HEK293 (cell line): ENCODE measurements at regions not wholly inside any gene's neighbourhood (a gene's known extent, or its start where the extent isn't known, plus 50 kb on each side); places are given as distances from the start of the nearest gene placed in this dataset.

Experiments used
- CTCF ChIA-PET: fragments of 350-600 bp; formaldehyde crosslinking; extraction: SDS; loops from one replicate; lab custom pipeline; 2021; ENCODE audit warnings: antibody characterized with exemption; lab: Yijun Ruan, JAX
- POLR2A ChIA-PET: fragments of 300-600 bp; formaldehyde crosslinking; extraction: SDS; loops from one replicate; lab custom pipeline; 2020; ENCODE audit warnings: antibody characterized with exemption, inconsistent platforms; lab: Yijun Ruan, JAX
- H3K27ac ChIP-seq: fragments of 200-500 bp; sonication (Bioruptor generic); 2 replicates; pipeline ENCODE4 v1.5.1; 2014; ENCODE audit warnings: low read depth, low read length, control low read depth, inconsistent platforms; ENCODE audit errors: extremely low read depth
- H3K36me3 ChIP-seq, 2 experiments: fragments of 200-500 bp in 1 of 2; sonication (Bioruptor generic) in 1 of 2; 1 replicate in 1 of 2; 2 replicates in 1 of 2; pipeline ENCODE4 v1.5.1; 2014 to 2017; ENCODE audit warnings: inconsistent platforms in 2 of 2, low read length in 2 of 2; ENCODE audit not compliant: control insufficient read depth in 2 of 2, insufficient read depth in 1 of 2
- H3K4me1 ChIP-seq: fragments of 200-500 bp; sonication (Bioruptor generic); 2 replicates; pipeline ENCODE4 v1.5.1; 2014; ENCODE audit warnings: mild to moderate bottlenecking, low read length, inconsistent platforms; ENCODE audit not compliant: control insufficient read depth, insufficient read depth
- H3K4me3 ChIP-seq: 2 replicates; pipeline ENCODE4 v1.5.1; 2011; ENCODE audit warnings: low read depth, mild to moderate bottlenecking, control low read depth, low read length, moderate library complexity
- H3K9me3 ChIP-seq: fragments of 200-500 bp; sonication (Bioruptor generic); 2 replicates; pipeline ENCODE4 v1.5.1; 2014; ENCODE audit warnings: low read depth, low read length, inconsistent platforms; ENCODE audit not compliant: control insufficient read depth, insufficient read depth
- EGR2 ChIP-seq: fragments of 450-650 bp; formaldehyde crosslinking; IDR thresholded peaks from 2 replicates; pipeline ENCODE4 v1.5.1; 2016; ENCODE audit warnings: low read depth, missing biosample characterization, missing genetic modification characterization
- GFI1B ChIP-seq: fragments of 450-650 bp; formaldehyde crosslinking; IDR thresholded peaks from 2 replicates; pipeline ENCODE4 v1.5.1; 2016; ENCODE audit warnings: missing biosample characterization, missing genetic modification characterization
- GLI2 ChIP-seq: fragments of 450-650 bp; formaldehyde crosslinking; IDR thresholded peaks from 2 replicates; pipeline ENCODE4; 2017; ENCODE audit warnings: missing biosample characterization, missing genetic modification characterization, low read depth, borderline replicate concordance
- MEIS1 ChIP-seq: sonication (generic); formaldehyde crosslinking; IDR thresholded peaks from 2 replicates; pipeline ENCODE4 v1.8.1; 2022; ENCODE audit warnings: missing genetic modification reagents, mild to moderate bottlenecking, borderline replicate concordance
- ZBTB21 ChIP-seq: fragments of 450-650 bp; formaldehyde crosslinking; IDR thresholded peaks from 2 replicates; pipeline ENCODE4 v1.5.1; 2017; ENCODE audit warnings: missing biosample characterization, missing genetic modification characterization
- ZIC2 ChIP-seq: fragments of 450-650 bp; formaldehyde crosslinking; IDR thresholded peaks from 2 replicates; pipeline ENCODE4 v1.5.1; 2016; ENCODE audit warnings: missing biosample characterization, missing genetic modification characterization
- ZNF621 ChIP-seq: fragments of 450-650 bp; formaldehyde crosslinking; IDR thresholded peaks from 2 replicates; pipeline ENCODE4 v1.5.1; 2017; ENCODE audit warnings: missing biosample characterization, missing genetic modification characterization
- ZNF670 ChIP-seq: fragments of 450-650 bp; formaldehyde crosslinking; IDR thresholded peaks from 2 replicates; pipeline ENCODE4 v1.5.1; 2016; ENCODE audit warnings: missing biosample characterization, missing genetic modification characterization, low read depth
- TF ChIP-seq, protein P1 (sequence below): IDR thresholded peaks from 2 replicates; pipeline ENCODE4 v1.6.1; 2011; ENCODE audit warnings: mild to moderate bottlenecking, low read depth, low read length, borderline replicate concordance
- TF ChIP-seq, protein P2 (sequence below): fragments of 450-650 bp; IDR thresholded peaks from 2 replicates; pipeline ENCODE4 v1.5.1; 2018; ENCODE audit warnings: missing biosample characterization, mild to moderate bottlenecking, missing genetic modification characterization
- TF ChIP-seq, protein P3 (sequence below): fragments of 450-650 bp; formaldehyde crosslinking; IDR thresholded peaks from 2 replicates; pipeline ENCODE4 v1.5.1; 2016; ENCODE audit warnings: missing biosample characterization, missing genetic modification characterization
- TF ChIP-seq, protein P4 (sequence below): fragments of 450-650 bp; formaldehyde crosslinking; IDR thresholded peaks from 2 replicates; pipeline ENCODE4 v1.5.1; 2016; ENCODE audit warnings: missing biosample characterization, missing genetic modification characterization
- TF ChIP-seq, protein P5 (sequence below): fragments of 450-650 bp; formaldehyde crosslinking; IDR thresholded peaks from 2 replicates; pipeline ENCODE4 v1.5.1; 2017; ENCODE audit warnings: missing biosample characterization, missing genetic modification characterization

DNA sequence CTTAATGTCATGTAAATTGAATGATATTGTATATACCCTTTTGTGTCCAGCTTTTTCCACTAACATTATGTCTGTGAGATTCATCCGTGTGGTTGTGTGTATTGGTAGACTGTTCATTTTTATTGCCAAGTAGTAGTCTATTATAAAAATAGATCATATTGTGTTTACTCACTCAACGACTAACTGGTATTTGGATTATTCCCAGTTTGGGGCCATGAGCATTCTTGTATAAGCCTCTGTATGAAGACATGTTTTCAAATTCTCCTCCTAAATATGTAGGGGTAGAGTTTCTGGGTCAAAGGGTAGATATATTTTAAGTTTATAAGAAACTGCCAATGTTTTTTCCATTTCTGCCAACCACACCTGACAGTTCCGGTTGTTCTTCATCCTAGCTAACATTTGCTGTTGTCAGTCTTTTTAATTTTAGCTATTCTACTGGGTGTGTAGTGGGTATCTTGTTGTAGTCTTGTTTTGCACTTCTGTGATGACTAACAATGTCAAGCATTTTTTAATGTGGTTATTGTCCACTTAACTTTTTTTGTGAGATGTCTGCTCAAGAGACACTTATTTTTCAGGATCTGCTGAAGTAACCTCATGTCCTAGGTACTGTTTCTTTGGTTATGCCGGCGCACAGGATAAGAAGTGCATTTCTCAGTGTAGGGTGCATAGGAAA lies 93.2 kb downstream of the DACT1 start (continued):
- TF ChIP-seq, protein P1, sequence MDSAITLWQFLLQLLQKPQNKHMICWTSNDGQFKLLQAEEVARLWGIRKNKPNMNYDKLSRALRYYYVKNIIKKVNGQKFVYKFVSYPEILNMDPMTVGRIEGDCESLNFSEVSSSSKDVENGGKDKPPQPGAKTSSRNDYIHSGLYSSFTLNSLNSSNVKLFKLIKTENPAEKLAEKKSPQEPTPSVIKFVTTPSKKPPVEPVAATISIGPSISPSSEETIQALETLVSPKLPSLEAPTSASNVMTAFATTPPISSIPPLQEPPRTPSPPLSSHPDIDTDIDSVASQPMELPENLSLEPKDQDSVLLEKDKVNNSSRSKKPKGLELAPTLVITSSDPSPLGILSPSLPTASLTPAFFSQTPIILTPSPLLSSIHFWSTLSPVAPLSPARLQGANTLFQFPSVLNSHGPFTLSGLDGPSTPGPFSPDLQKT = no peak

DNA sequence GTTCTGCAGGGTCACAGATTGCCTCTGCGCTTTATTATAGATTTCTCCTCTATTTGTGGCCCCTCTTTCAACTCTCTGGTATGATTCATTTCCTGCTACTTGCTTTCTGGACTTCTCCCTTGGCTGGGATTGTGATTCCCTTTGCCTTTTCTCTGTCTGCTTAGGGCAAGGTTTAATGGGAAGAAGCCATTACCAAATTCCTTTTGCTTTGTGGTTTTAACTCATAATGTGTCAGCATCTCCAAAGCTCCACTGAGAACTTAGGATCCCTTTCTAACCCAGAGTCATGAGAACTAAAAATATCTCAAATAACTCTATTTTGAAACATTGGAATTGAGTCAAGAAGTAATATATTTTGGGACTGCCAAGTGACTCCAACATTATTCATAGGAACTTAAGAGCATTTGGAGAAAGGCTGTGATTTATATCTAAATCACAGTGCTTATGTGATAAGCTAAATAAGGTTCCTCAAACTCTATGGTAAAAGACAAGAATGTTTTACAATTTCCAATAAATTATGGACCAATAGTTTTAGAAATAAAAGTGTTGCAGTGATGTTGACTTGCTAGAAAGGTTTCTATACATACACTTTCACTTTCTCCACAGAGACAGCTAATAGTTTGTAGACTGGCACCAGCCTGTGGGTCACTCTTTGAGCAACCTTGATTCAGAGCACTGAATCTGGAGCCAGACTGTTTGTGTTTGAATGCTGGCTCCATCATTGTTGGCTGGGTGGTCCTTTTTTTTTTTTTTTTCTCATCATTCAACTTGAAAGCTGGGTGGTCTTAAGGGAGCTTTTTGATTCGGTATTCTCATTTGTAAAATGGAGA lies 93.9 kb downstream of the DACT1 start:
- Histone ChIP-seq H3K9me3 (no peaks in the 10 kb centered on the region), H3K4me3 (no peak overlapping the region), H3K36me3 (no peaks in the 10 kb centered on the region), H3K27ac (no peak overlapping the region), H3K4me1 (no peaks in the 10 kb centered on the region)
- ChIA-PET CTCF (no interaction called here), POLR2A (interaction anchor here (1.3 kb wide), 1 partner anchor 15 kb away, joined by 6 read pairs; no protein-coding TSS in a partner anchor)
- TF ChIP-seq GLI2 (tag by site-specific recombination) (no peak), ZNF621 (no peak), EGR2 (tag by site-specific recombination) (no peak), GFI1B (tag by site-specific recombination) (no peak), ZNF670 (no peak), ZIC2 (tag by site-specific recombination) (no peak), ZBTB21 (tag by site-specific recombination) (no peak)
- TF ChIP-seq, protein P2, sequence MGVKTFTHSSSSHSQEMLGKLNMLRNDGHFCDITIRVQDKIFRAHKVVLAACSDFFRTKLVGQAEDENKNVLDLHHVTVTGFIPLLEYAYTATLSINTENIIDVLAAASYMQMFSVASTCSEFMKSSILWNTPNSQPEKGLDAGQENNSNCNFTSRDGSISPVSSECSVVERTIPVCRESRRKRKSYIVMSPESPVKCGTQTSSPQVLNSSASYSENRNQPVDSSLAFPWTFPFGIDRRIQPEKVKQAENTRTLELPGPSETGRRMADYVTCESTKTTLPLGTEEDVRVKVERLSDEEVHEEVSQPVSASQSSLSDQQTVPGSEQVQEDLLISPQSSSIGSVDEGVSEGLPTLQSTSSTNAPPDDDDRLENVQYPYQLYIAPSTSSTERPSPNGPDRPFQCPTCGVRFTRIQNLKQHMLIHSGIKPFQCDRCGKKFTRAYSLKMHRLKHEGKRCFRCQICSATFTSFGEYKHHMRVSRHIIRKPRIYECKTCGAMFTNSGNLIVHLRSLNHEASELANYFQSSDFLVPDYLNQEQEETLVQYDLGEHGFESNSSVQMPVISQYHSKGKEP (tag by site-specific recombination) = no peak
- TF ChIP-seq, protein P3, sequence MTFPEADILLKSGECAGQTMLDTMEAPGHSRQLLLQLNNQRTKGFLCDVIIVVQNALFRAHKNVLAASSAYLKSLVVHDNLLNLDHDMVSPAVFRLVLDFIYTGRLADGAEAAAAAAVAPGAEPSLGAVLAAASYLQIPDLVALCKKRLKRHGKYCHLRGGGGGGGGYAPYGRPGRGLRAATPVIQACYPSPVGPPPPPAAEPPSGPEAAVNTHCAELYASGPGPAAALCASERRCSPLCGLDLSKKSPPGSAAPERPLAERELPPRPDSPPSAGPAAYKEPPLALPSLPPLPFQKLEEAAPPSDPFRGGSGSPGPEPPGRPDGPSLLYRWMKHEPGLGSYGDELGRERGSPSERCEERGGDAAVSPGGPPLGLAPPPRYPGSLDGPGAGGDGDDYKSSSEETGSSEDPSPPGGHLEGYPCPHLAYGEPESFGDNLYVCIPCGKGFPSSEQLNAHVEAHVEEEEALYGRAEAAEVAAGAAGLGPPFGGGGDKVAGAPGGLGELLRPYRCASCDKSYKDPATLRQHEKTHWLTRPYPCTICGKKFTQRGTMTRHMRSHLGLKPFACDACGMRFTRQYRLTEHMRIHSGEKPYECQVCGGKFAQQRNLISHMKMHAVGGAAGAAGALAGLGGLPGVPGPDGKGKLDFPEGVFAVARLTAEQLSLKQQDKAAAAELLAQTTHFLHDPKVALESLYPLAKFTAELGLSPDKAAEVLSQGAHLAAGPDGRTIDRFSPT (tag by site-specific recombination) = no peak
- TF ChIP-seq, protein P4, sequence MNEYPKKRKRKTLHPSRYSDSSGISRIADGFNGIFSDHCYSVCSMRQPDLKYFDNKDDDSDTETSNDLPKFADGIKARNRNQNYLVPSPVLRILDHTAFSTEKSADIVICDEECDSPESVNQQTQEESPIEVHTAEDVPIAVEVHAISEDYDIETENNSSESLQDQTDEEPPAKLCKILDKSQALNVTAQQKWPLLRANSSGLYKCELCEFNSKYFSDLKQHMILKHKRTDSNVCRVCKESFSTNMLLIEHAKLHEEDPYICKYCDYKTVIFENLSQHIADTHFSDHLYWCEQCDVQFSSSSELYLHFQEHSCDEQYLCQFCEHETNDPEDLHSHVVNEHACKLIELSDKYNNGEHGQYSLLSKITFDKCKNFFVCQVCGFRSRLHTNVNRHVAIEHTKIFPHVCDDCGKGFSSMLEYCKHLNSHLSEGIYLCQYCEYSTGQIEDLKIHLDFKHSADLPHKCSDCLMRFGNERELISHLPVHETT (tag by site-specific recombination) = no peak
- TF ChIP-seq, protein P5, sequence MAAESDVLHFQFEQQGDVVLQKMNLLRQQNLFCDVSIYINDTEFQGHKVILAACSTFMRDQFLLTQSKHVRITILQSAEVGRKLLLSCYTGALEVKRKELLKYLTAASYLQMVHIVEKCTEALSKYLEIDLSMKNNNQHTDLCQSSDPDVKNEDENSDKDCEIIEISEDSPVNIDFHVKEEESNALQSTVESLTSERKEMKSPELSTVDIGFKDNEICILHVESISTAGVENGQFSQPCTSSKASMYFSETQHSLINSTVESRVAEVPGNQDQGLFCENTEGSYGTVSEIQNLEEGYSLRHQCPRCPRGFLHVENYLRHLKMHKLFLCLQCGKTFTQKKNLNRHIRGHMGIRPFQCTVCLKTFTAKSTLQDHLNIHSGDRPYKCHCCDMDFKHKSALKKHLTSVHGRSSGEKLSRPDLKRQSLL (tag by site-specific recombination) = no peak

DNA sequence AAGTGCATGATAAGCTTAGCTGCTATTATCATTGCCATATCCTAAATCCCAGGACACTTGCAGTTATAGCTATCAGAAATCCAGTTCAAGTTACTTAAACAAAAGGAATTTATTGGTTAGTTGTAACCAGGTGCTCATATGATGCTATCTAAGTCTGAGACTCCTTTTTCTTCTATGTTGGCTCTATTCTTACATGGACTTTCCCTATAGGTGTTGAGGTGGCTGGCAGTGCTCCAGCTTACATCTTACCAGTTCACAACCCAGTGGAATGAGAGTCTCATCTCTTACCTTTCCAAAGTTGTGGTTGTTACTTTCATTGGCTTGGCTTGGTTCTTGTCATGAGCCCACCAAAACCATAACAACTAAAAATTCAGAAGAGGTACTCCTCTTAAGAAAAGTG lies 94.6 kb downstream of the DACT1 start:
- no peak overlapping the region for H3K4me3 ChIP-seq
- TF ChIP-seq MEIS1 = no peak
- no peaks in the 10 kb centered on the region for H3K9me3 ChIP-seq
- H3K27ac ChIP-seq = no peak overlapping the region
- ChIA-PET POLR2A (interaction anchor here (1.3 kb wide), 1 partner anchor 14 kb away, joined by 6 read pairs; no protein-coding TSS in a partner anchor), CTCF (interaction anchor here (1.5 kb wide), 1 partner anchor 93 kb away, joined by 4 read pairs; no protein-coding TSS in a partner anchor)
- no peaks in the 10 kb centered on the region for H3K4me1 ChIP-seq
- H3K36me3 ChIP-seq = no peaks in the 10 kb centered on the region
